ENCODE measurements at regions not wholly inside any gene's neighbourhood (a gene's known extent, or its start where the extent isn't known, plus 50 kb on each side); places are given as distances from the start of the nearest gene placed in this dataset.

DNA sequence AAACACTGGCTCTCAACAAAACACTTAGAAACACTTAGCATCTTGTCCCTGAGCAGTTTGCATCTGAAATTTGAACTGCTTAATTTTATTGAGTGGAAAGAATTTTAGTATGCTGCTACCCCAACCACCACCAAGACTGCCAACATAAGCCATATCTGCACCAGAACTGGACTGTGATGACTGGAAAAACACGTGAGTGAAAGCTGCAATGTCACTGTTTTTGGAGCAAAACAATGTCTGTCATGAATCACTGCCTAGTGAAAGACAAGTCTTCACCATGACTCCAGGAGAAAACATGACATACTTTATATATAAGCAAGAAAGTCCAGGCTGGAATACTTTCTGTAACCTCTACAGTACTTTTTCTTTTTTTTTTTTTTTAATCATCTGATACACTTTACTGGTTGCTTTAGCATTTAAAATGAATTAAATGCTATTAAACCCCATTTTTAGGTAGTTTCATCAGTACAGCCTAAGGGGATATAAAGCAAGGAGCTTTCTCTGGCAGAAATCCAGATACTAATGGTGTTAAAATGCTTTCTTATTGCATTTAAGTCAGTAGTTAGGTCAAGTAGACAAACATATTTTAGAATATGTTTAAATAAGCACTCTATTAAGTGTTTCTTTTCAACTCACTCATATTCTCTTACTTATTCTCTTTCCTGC, 2129.4 kb upstream of the PIK3C3 start:
- Mint-ChIP-seq H3K27ac (no peak overlapping the region), H3K4me3 (no peak overlapping the region), H3K36me3 (no peaks in the 10 kb centered on the region), H3K4me1 (peaks cover 11% of the 10 kb centered on the region), H3K27me3 (ENCODE audit: insufficient read depth, low read depth) (no peaks in the 10 kb centered on the region), H3K9me3 (no peaks in the 10 kb centered on the region)
- Histone ChIP-seq H3K27me3 (no peaks in the 10 kb centered on the region), H2AFZ (replicated peaks) (no peak overlapping the region), H3F3A (ENCODE audit: low read depth) (no peaks in the 10 kb centered on the region), H3K79me2 (ENCODE audit: low read depth) (no peaks in the 10 kb centered on the region), H3K4me2 (no peak overlapping the region), H3K4me1 (peaks cover 5% of the 10 kb centered on the region), H3K27ac (no peak overlapping the region), H3K9me3 (ENCODE audit: low read depth) (no peaks in the 10 kb centered on the region), H3K9ac (no peak overlapping the region), H3K4me3 (no peak overlapping the region), H4K20me1 (ENCODE audit: low read depth) (no peaks in the 10 kb centered on the region), H3K36me3 (no peaks in the 10 kb centered on the region)
- no peak for DNase-seq (ENCODE audit: low spot score)
- TF ChIP-seq, protein P1, sequence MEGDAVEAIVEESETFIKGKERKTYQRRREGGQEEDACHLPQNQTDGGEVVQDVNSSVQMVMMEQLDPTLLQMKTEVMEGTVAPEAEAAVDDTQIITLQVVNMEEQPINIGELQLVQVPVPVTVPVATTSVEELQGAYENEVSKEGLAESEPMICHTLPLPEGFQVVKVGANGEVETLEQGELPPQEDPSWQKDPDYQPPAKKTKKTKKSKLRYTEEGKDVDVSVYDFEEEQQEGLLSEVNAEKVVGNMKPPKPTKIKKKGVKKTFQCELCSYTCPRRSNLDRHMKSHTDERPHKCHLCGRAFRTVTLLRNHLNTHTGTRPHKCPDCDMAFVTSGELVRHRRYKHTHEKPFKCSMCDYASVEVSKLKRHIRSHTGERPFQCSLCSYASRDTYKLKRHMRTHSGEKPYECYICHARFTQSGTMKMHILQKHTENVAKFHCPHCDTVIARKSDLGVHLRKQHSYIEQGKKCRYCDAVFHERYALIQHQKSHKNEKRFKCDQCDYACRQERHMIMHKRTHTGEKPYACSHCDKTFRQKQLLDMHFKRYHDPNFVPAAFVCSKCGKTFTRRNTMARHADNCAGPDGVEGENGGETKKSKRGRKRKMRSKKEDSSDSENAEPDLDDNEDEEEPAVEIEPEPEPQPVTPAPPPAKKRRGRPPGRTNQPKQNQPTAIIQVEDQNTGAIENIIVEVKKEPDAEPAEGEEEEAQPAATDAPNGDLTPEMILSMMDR (IDR thresholded peaks at IDR 0.05), result no peak
- TF ChIP-seq EZH2 (IDR thresholded peaks at IDR 0.05) (no peak), EZH2phosphoT487 (IDR thresholded peaks at IDR 0.05) (no peak)

DNA sequence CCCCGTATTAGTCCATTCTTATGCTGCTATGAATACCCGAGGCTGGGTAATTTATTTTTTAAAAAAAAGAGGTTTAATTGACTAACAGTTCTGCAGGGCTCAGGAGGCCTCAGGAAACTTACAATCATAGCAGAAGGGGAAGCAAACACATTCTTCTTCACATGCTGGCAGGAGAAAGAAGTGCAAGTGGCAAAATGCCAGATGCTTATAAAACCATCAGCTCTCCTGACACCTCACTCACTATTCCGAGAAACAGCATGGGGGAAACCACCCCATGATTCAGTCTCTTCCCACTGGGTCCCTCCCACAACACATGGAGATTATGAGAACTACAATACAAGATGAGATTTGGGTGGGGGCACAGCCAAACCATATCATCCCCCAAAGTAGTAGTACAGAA, 2148.5 kb upstream of the PIK3C3 start:
- Mint-ChIP-seq H3K4me1 (no peaks in the 10 kb centered on the region), H3K4me3 (no peak overlapping the region), H3K27me3 (ENCODE audit: insufficient read depth, low read depth) (peaks cover 4% of the 10 kb centered on the region), H3K36me3 (peaks cover 2% of the 10 kb centered on the region), H3K9me3 (peaks cover 23% of the 10 kb centered on the region), H3K27ac (no peak overlapping the region)
- Histone ChIP-seq H2AFZ (replicated peaks) (no peak overlapping the region), H3K27ac (no peak overlapping the region), H3K9ac (no peak overlapping the region), H3K4me2 (no peak overlapping the region), H3K79me2 (ENCODE audit: low read depth) (no peaks in the 10 kb centered on the region), H3F3A (ENCODE audit: low read depth) (peaks cover 21% of the 10 kb centered on the region), H3K4me1 (no peaks in the 10 kb centered on the region), H3K27me3 (no peaks in the 10 kb centered on the region), H3K36me3 (no peaks in the 10 kb centered on the region), H4K20me1 (ENCODE audit: low read depth) (no peaks in the 10 kb centered on the region), H3K9me3 (ENCODE audit: low read depth) (no peaks in the 10 kb centered on the region), H3K4me3 (no peak overlapping the region)
- no peak for DNase-seq (ENCODE audit: low spot score)
- no peak for TF ChIP-seq EZH2phosphoT487 (IDR thresholded peaks at IDR 0.05)
- TF ChIP-seq, protein P1 (IDR thresholded peaks at IDR 0.05), result no peak
- no peak for TF ChIP-seq EZH2 (IDR thresholded peaks at IDR 0.05)

DNA sequence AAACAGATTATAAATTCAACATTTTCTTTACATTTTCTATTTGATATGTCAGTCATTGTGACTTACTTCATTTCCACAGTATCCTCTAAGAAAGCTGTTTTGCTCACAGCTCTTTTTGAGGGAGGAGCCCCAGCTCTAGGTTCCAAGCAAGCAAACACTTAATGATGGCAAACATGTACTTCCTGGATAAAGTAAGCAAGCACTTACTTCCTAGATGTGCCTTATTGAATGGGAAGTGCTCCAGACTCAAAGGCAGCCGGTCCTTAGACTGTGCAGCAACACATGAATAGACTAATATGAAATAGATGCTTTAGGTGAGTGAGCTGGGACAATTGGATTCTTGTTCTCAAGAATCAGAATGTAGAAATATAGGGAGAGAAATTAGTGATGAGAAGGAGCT, 2149.8 kb upstream of the PIK3C3 start:
- Histone ChIP-seq H3K27me3 (no peaks in the 10 kb centered on the region), H4K20me1 (ENCODE audit: low read depth) (no peaks in the 10 kb centered on the region), H3K9me3 (ENCODE audit: low read depth) (no peaks in the 10 kb centered on the region), H3K4me1 (no peaks in the 10 kb centered on the region), H3K4me3 (no peak overlapping the region), H2AFZ (replicated peaks) (no peak overlapping the region), H3K9ac (no peak overlapping the region), H3K27ac (no peak overlapping the region), H3K36me3 (no peaks in the 10 kb centered on the region), H3K79me2 (ENCODE audit: low read depth) (no peaks in the 10 kb centered on the region), H3K4me2 (no peak overlapping the region), H3F3A (ENCODE audit: low read depth) (peaks cover 34% of the 10 kb centered on the region)
- H3K9me3 Mint-ChIP-seq, result peaks cover 14% of the 10 kb centered on the region
- H3K4me3 Mint-ChIP-seq, result no peak overlapping the region
- TF ChIP-seq EZH2 (IDR thresholded peaks at IDR 0.05) (no peak), EZH2phosphoT487 (IDR thresholded peaks at IDR 0.05) (no peak)
- TF ChIP-seq, protein P1 (IDR thresholded peaks at IDR 0.05), result no peak
- no peak for DNase-seq (ENCODE audit: low spot score)
- no peak overlapping the region for H3K27ac Mint-ChIP-seq
- H3K4me1 Mint-ChIP-seq, result no peaks in the 10 kb centered on the region
- H3K36me3 Mint-ChIP-seq, result no peaks in the 10 kb centered on the region
- peaks cover 4% of the 10 kb centered on the region for H3K27me3 Mint-ChIP-seq (ENCODE audit: insufficient read depth, low read depth)
